KMS-11 (cell line): ENCODE measurements at regions not wholly inside any gene's neighbourhood (a gene's known extent, or its start where the extent isn't known, plus 50 kb on each side); places are given as distances from the start of the nearest gene placed in this dataset.

Experiments
- H2AFZ ChIP-seq: fragments of 200-600 bp; sonication (generic); 2 replicates; pipeline ENCODE4 v1.6.1; 2016; ENCODE audit warnings: antibody characterized with exemption, mixed run types, low read depth
- H3K27ac ChIP-seq: fragments of 200-600 bp; sonication (generic); 2 replicates; pipeline ENCODE4 v1.6.1; 2016; ENCODE audit warnings: mild to moderate bottlenecking, mixed run types
- H3K27me3 ChIP-seq: fragments of 200-600 bp; sonication (generic); 2 replicates; pipeline ENCODE4 v1.6.1; 2017; ENCODE audit warnings: mild to moderate bottlenecking, low read depth, mixed run types, moderate library complexity; ENCODE audit not compliant: insufficient read depth
- H3K36me3 ChIP-seq: fragments of 200-600 bp; sonication (generic); 2 replicates; pipeline ENCODE4 v1.6.1; 2017; ENCODE audit warnings: mild to moderate bottlenecking, mixed run types; ENCODE audit not compliant: insufficient read depth
- H3K4me1 ChIP-seq: fragments of 200-600 bp; sonication (generic); 2 replicates; pipeline ENCODE4 v1.6.1; 2016; ENCODE audit warnings: mild to moderate bottlenecking, low read depth, mixed run types; ENCODE audit not compliant: poor library complexity, severe bottlenecking
- H3K4me2 ChIP-seq: fragments of 200-600 bp; sonication (generic); 2 replicates; pipeline ENCODE4 v1.7.0; 2016; ENCODE audit warnings: mild to moderate bottlenecking, mixed run types
- H3K4me3 ChIP-seq: fragments of 200-600 bp; sonication (generic); IDR thresholded peaks from 2 replicates; pipeline ENCODE4 v1.6.1; 2017; ENCODE audit warnings: low read depth, low read length, mixed read lengths; ENCODE audit not compliant: insufficient read depth
- H3K79me2 ChIP-seq: fragments of 200-600 bp; sonication (generic); 2 replicates; pipeline ENCODE4 v1.6.1; 2016; ENCODE audit warnings: low read depth, mixed run types; ENCODE audit not compliant: insufficient read depth
- H3K9ac ChIP-seq: fragments of 200-600 bp; sonication (generic); 2 replicates; pipeline ENCODE4 v1.6.1; 2016; ENCODE audit warnings: mild to moderate bottlenecking, mixed run types
- H4K20me1 ChIP-seq: fragments of 200-600 bp; sonication (generic); 2 replicates; pipeline ENCODE4 v1.6.1; 2016; ENCODE audit warnings: mild to moderate bottlenecking, mixed run types; ENCODE audit not compliant: insufficient read depth
- TF ChIP-seq, protein P1 (sequence below): fragments of 200-600 bp; sonication (generic); conservative IDR thresholded peaks from 2 replicates; pipeline ENCODE4 v1.6.1; 2017; ENCODE audit warnings: low read depth, mild to moderate bottlenecking, antibody characterized with exemption, low read length, moderate library complexity, mixed read lengths

DNA sequence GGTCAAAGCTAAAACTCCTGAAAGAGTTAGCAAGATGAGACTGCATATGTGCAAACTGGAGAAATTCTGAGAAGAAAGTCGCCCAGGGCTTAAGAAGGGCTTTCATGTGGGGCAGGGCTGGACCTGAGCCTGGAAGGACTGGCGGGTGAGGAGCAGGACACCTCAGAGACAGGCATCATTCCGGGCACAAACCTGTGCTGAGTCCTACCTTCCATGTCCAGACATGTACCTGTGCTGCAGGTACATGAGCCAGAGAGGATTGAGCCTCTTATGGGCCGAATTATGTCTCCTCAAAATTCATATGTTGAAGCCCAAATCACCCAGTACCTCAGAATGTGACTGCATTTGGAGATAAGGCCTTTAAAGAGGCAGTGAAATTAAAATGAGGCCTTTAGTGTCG lies 171.0 kb downstream of the QRSL1 start:
- H3K4me2 ChIP-seq: no peak overlapping the region; the same call in 1 of the 2 replicates
- TF ChIP-seq, protein P1, sequence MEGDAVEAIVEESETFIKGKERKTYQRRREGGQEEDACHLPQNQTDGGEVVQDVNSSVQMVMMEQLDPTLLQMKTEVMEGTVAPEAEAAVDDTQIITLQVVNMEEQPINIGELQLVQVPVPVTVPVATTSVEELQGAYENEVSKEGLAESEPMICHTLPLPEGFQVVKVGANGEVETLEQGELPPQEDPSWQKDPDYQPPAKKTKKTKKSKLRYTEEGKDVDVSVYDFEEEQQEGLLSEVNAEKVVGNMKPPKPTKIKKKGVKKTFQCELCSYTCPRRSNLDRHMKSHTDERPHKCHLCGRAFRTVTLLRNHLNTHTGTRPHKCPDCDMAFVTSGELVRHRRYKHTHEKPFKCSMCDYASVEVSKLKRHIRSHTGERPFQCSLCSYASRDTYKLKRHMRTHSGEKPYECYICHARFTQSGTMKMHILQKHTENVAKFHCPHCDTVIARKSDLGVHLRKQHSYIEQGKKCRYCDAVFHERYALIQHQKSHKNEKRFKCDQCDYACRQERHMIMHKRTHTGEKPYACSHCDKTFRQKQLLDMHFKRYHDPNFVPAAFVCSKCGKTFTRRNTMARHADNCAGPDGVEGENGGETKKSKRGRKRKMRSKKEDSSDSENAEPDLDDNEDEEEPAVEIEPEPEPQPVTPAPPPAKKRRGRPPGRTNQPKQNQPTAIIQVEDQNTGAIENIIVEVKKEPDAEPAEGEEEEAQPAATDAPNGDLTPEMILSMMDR: no peak
- H4K20me1 ChIP-seq: no peaks in the 10 kb centered on the region

GRCh38 chr6:106799031-106799894 lies 169.9 kb downstream of the QRSL1 start:
- Histone ChIP-seq H3K79me2 (no peaks in the 10 kb centered on the region), H4K20me1 (no peaks in the 10 kb centered on the region), H3K9ac (no peak overlapping the region), H3K27ac (peak overlapping the region; percentile 2; the same call in 1 of the 2 replicates), H3K36me3 (no peaks in the 10 kb centered on the region), H3K27me3 (no peaks in the 10 kb centered on the region), H3K4me1 (peaks cover 25% of the 10 kb centered on the region), H2AFZ (peak overlapping the region; percentile 44; the same call in 1 of the 2 replicates), H3K4me3 (no peak overlapping the region), H3K4me2 (peak overlapping the region; percentile 64)
- TF ChIP-seq, protein P1: no peak

More for the DNA sequence above, 171.0 kb downstream of the QRSL1 start:
- Histone ChIP-seq H3K9ac (no peak overlapping the region), H3K27me3 (no peaks in the 10 kb centered on the region), H3K4me3 (no peak overlapping the region), H3K4me1 (peaks cover 25% of the 10 kb centered on the region), H3K36me3 (no peaks in the 10 kb centered on the region), H3K79me2 (no peaks in the 10 kb centered on the region), H2AFZ (no peak overlapping the region), H3K27ac (no peak overlapping the region)

GRCh38 chr6:106797186-106797585 lies 167.8 kb downstream of the QRSL1 start:
- Histone ChIP-seq H3K27me3 (no peaks in the 10 kb centered on the region), H4K20me1 (no peaks in the 10 kb centered on the region), H3K4me1 (peaks cover 25% of the 10 kb centered on the region), H2AFZ (no peak overlapping the region), H3K79me2 (no peaks in the 10 kb centered on the region), H3K4me3 (no peak overlapping the region), H3K9ac (no peak overlapping the region), H3K36me3 (no peaks in the 10 kb centered on the region), H3K4me2 (no peak overlapping the region), H3K27ac (no peak overlapping the region)
- TF ChIP-seq, protein P1: no peak

- H3K79me2 ChIP-seq: no peaks in the 10 kb centered on the region
- H2AFZ ChIP-seq: no peak overlapping the region
- no peaks in the 10 kb centered on the region for H3K36me3 ChIP-seq
- H3K9ac ChIP-seq: no peak overlapping the region
- H3K4me3 ChIP-seq: no peak overlapping the region
- H4K20me1 ChIP-seq: no peaks in the 10 kb centered on the region
- no peak overlapping the region for H3K4me2 ChIP-seq
- H3K4me1 ChIP-seq: peaks cover 25% of the 10 kb centered on the region
- H3K27ac ChIP-seq: no peak overlapping the region
- H3K27me3 ChIP-seq: no peaks in the 10 kb centered on the region
- TF ChIP-seq, protein P1: no peak
Observed at GRCh38 chr6:106796781-106797180, 167.4 kb downstream of the QRSL1 start.
